GM18511 (cell line): ENCODE measurements at regions not wholly inside any gene's neighbourhood (a gene's known extent, or its start where the extent isn't known, plus 50 kb on each side); places are given as distances from the start of the nearest gene placed in this dataset.
"Not testable (repeated sequence)": the region's sequence is repeated elsewhere in the genome, so short reads cannot be mapped to it uniquely, and the experiment has no call there.

Experiments
- ATAC-seq: cut with Tn5 transposase; IDR thresholded peaks from one replicate; pipeline ENCODE4 v1.9.1; 2021; ENCODE audit warnings: mild to moderate bottlenecking, moderate library complexity; ENCODE audit not compliant: unreplicated experiment

- no peak for ATAC-seq
Measured at GRCh38 chr9:25284365-25284764, 393.9 kb downstream of the TUSC1 start.

DNA sequence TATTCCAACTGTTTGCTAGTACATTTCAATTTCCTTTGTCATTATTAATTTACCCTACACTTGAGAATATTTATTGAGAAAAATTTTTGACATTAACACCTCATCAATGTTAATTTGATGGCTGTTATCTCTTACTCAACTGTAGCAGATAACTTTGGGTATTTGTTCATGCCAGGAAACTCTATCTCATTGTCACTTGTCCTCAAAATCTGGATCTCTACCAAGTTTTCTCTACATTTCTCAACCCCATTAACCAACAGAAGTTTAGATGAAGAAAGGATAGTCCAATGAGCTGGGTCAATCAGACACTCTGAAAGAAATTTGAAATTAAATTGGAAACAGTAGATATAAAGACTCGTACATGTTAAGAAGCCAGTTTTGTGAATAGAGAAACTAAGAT lies 395.3 kb downstream of the TUSC1 start:
- no peak for ATAC-seq

DNA sequence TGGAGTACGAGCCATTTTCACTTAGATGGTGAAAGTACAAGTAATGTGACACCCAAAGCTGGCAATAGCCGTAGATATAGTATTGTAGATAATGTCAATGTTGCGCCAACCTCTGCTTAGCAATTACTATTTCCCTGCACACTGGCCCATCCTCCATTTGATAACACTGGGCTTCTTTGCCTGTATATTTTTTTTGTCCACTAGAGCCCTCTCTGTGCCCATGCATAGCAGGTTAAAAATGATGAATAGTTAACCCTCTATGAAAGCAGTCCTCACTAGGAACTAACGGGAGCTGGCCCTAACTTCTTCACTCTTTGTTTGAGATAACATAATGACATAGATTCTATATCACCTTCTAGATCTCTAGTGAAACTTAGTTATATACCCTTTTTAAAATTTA lies 416.8 kb downstream of the TUSC1 start:
- no peak for ATAC-seq

DNA sequence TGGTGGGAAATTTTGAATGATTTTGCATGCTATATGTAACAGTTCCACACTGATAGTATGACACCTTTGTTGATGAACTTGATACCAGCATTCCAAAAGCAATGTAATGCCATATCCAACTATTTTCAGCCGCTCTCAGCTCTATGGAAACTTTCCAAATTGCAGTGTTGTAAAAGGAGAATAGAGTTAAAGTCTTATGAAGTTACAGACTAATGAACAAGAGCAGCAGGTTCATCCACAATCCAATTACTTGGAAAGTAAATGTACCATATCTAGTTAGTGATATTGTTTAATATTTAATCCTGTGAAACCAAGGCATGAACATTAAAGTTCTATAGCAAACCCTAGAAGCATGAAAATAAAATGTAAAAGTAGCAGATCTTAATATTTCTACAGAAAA lies 418.2 kb downstream of the TUSC1 start:
- ATAC-seq: no peak

GRCh38 chr9:25255216-25255615 lies 423.0 kb downstream of the TUSC1 start:
- no peak for ATAC-seq

- no peak for ATAC-seq
Measured at GRCh38 chr9:25254051-25254450, 424.2 kb downstream of the TUSC1 start.

- ATAC-seq: no peak
Measured at GRCh38 chr9:25241421-25241820, 436.8 kb downstream of the TUSC1 start.

GRCh38 chr9:25226901-25227686 lies 451.1 kb downstream of the TUSC1 start:
- no peak for ATAC-seq

- no peak for ATAC-seq
Measured at GRCh38 chr9:25225938-25226760, 452.1 kb downstream of the TUSC1 start.

DNA sequence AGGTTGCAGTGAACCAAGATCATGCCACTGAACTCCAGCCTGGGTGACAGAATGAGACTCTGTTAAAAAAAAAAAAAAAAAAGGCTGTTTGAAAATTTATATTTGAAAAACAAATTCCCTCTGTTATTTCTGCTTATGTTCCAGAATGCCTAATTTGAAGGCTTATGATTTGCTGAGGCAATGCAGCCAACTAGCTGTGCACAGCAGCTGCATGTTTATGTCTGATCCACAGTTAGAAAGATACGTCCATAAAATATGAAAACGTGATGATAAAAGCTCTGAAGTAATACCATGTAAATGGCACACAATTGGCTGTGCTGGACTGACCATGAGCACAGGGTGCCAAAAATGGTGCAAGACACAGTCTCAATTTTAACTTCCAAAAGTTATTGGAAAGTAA lies 453.2 kb downstream of the TUSC1 start:
- no peak for ATAC-seq

- no peak for ATAC-seq
Measured at GRCh38 chr9:25224309-25224708, 453.9 kb downstream of the TUSC1 start.

DNA sequence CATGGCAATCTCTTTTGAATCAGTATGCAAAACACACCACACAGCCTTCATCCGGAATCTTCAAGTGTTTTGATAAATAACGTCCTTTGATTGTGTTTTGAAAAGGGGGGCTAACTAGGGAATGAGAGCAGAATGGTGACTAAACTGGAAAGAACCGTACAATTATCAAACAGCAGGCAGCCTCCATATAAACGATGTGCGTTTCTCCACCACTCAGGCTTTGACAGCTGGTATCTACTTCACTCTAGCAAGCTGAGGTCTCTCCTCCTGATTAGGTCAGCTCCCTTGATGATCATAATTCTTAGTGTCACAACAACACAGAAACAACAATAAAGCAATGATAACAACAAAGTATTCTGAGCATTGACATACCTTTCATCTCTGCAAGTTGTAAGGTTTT lies 465.9 kb downstream of the TUSC1 start:
- ATAC-seq: no peak

GRCh38 chr9:25207402-25208195 lies 470.6 kb downstream of the TUSC1 start:
- ATAC-seq: no peak

DNA sequence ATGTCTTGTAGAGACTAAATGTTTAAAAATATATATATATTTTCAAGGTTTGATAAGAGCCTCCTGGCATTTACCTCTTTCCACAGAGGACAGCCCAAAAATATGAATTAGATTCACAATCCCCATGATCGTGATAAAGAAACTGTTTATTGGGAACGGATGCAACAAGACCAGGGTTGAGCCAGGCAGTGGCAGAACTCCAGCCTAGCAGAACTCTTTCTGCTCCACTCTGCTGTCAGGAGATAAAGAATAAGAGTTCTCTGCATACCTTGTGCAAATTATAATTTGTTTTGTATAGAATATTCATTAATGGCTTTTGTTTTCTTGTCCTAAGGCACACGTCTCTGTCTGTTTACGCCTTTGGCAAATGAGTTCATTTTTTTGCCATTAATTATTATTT lies 472.2 kb downstream of the TUSC1 start:
- no peak for ATAC-seq

- no peak for ATAC-seq
Measured at GRCh38 chr9:25205285-25205684, 473.0 kb downstream of the TUSC1 start.

DNA sequence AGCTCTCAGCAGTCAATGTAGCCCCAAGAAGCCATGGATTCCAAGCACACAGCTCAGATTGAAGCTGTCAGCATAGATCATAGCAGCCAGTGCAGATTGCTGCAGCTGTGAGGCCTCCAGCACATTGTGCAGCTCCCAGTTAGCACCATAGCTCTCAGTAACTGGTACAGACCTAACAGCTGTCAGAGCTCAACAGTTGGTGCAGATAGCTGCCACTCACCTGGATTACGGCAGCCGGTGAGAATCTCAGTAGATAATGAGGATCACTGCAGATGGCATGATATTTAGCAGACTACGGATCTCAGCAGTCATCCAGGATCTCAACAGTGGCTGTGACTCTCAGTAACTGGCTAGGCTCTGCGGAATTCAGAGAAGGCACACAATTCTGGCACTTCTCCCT lies 500.4 kb downstream of the TUSC1 start:
- no peak for ATAC-seq

- no peak for ATAC-seq
Measured at GRCh38 chr9:25129537-25129936, 548.7 kb downstream of the TUSC1 start.

DNA sequence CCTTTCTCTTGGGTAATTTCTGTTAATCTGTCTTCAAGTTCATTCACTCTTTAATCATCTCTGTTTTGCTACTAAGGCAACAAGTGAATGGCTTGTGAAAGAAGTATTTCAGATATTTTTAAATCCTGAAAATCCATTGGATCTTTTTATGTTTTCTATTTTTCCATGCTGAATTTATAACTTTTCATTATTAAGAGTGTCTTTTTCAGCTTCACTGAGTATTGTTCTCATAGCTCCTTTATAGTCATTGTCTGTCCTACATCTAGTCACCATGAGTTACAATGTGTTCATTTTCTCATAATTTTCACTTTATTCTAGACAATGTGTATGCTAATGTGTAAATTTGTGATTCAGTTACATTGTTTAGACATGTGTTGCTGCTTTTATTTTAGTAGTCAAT lies 556.4 kb downstream of the TUSC1 start:
- no peak for ATAC-seq

GRCh38 chr9:25119041-25119440 lies 559.2 kb downstream of the TUSC1 start:
- ATAC-seq: no peak

DNA sequence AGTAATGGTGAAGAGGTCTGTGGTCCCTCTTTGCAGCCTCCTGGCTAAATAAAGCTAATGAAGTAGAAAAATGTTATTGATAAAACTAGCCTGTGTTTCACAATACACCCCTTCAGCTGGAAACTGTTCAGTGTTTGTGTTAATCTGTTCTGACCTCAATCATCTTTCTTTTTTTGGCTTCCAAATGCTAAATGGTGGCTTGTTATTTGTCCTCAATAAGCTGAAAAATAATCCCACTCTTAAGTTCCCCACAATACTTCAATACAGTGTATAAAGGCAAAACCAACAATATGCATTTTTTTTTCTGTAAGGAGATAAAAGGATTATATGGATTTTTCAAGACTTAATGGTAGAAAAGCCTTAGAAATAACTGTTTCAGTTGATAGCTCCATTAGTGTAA lies 560.5 kb downstream of the TUSC1 start:
- no peak for ATAC-seq

GRCh38 chr9:25102204-25102603 lies 556.5 kb upstream of the IZUMO3 start:
- not testable (repeated sequence) for ATAC-seq
